Neuron (in vitro differentiated cells): ENCODE measurements at regions not wholly inside any gene's neighbourhood (a gene's known extent, or its start where the extent isn't known, plus 50 kb on each side); places are given as distances from the start of the nearest gene placed in this dataset.
"Not testable (repeated sequence)": the region's sequence is repeated elsewhere in the genome, so short reads cannot be mapped to it uniquely, and the experiment has no call there.

Experiments used
- H2AFZ ChIP-seq: one replicate; pipeline ENCODE4 v1.6.1; 2013; ENCODE audit warnings: low read depth, mild to moderate bottlenecking, inconsistent platforms, low read length, moderate library complexity
- H3K27me3 ChIP-seq: one replicate; pipeline ENCODE4 v1.6.1; 2013; ENCODE audit warnings: low read length; ENCODE audit not compliant: insufficient read depth
- H3K36me3 ChIP-seq: one replicate; pipeline ENCODE4 v1.6.1; 2013; ENCODE audit warnings: low read length; ENCODE audit not compliant: insufficient read depth
- H3K4me1 ChIP-seq: one replicate; pipeline ENCODE4 v1.6.1; 2013; ENCODE audit warnings: low read length; ENCODE audit not compliant: insufficient read depth
- H3K4me3 ChIP-seq: 2 replicates; pipeline ENCODE4 v1.5.1; 2013; ENCODE audit warnings: mild to moderate bottlenecking, low read length, moderate library complexity
- H3K9me3 ChIP-seq: one replicate; pipeline ENCODE4 v1.6.1; 2013; ENCODE audit warnings: low read length

DNA sequence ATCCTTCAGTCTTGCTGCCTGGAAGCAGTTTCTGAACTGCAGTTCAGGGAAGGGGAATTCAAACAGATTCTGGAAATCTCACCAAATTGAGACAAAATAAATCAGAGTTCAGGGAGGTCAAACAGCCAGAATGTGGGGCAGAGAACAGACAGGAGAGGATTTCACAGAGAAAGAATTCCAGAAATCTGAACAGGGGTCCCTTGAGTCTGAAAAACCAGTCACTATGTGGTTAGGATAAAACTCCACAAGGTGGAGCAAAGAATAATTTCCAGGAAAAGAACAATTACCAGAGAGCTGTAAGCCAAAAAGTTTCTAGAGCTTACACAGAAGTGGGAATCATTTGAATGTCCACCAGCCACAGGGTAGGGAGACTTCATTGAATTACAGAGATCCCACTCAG lies 84.7 kb downstream of the URB2 start:
- no peak overlapping the region for H3K4me3 ChIP-seq
- no peaks in the 10 kb centered on the region for H3K36me3 ChIP-seq
- H3K27me3 ChIP-seq = no peaks in the 10 kb centered on the region
- H3K4me1 ChIP-seq = peaks cover 5% of the 10 kb centered on the region
- H3K9me3 ChIP-seq = peaks cover 4% of the 10 kb centered on the region
- H2AFZ ChIP-seq = peak overlapping the region; percentile 36

- Histone ChIP-seq H3K9me3 (peaks cover 2% of the 10 kb centered on the region), H3K4me3 (no peak overlapping the region), H3K4me1 (peaks cover 5% of the 10 kb centered on the region), H2AFZ (no peak overlapping the region), H3K27me3 (no peaks in the 10 kb centered on the region), H3K36me3 (no peaks in the 10 kb centered on the region)
These were observed 88.3 kb downstream of the URB2 start for GRCh38 chr1:229714306-229714705.

DNA sequence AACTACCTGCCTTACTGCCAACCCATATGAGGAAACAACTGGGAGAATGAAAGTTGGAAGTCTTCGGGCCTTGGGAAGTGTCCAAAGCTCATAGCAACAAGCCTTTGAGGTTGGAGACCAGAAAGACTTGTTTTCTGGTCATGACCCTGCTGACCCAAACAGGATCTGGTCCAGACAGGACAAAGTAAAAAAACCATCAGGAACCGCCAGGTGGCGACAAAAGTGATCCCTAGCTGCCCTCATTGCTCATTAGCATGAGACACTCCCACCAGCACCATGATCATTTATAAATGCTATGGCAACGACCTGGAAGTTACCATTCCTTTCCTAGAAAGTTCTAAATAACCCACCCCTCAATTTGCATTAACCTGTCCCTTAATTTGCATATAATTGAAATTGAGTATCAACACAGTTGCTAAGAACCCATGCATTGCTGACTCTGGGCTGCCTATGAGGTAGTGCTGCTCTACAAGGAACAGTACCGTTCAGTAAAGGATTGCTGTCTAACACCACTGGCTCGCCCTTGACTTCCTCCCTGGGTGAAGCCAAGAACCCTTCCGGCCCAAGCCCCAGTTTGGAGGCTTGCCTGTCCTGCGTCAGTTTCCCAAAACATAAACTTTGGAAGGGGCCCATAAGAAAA lies 89.0 kb downstream of the URB2 start:
- Histone ChIP-seq H3K27me3 (no peaks in the 10 kb centered on the region), H3K4me1 (peaks cover 5% of the 10 kb centered on the region), H3K36me3 (no peaks in the 10 kb centered on the region), H3K9me3 (peaks cover 2% of the 10 kb centered on the region), H3K4me3 (no peak overlapping the region), H2AFZ (no peak overlapping the region)

GRCh38 chr1:229716069-229716468 lies 90.0 kb downstream of the URB2 start:
- Histone ChIP-seq H3K4me3 (no peak overlapping the region), H3K27me3 (no peaks in the 10 kb centered on the region), H3K9me3 (no peaks in the 10 kb centered on the region), H3K4me1 (no peaks in the 10 kb centered on the region), H2AFZ (no peak overlapping the region), H3K36me3 (no peaks in the 10 kb centered on the region)

DNA sequence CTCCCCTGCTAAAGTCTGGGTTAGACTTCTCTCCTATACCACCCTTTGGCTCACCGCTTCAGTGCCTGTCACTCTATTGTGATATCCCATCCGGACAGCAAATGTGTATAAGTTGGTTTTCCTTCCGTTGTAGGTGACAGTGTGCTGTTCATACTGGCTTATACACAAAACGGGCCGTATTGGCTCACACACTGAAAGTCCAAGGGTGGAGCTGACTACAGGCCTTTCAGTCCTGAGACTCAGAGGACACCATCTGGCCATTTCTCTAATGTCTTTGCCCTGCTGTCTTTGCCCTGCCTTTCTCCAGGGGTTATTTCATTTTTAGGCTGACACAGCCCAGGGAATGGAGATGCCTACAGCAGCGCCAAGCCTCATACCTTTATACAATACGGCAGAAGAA lies 90.7 kb downstream of the URB2 start:
- Histone ChIP-seq H2AFZ (no peak overlapping the region), H3K4me1 (no peaks in the 10 kb centered on the region), H3K9me3 (no peaks in the 10 kb centered on the region), H3K27me3 (no peaks in the 10 kb centered on the region), H3K36me3 (no peaks in the 10 kb centered on the region), H3K4me3 (no peak overlapping the region)

DNA sequence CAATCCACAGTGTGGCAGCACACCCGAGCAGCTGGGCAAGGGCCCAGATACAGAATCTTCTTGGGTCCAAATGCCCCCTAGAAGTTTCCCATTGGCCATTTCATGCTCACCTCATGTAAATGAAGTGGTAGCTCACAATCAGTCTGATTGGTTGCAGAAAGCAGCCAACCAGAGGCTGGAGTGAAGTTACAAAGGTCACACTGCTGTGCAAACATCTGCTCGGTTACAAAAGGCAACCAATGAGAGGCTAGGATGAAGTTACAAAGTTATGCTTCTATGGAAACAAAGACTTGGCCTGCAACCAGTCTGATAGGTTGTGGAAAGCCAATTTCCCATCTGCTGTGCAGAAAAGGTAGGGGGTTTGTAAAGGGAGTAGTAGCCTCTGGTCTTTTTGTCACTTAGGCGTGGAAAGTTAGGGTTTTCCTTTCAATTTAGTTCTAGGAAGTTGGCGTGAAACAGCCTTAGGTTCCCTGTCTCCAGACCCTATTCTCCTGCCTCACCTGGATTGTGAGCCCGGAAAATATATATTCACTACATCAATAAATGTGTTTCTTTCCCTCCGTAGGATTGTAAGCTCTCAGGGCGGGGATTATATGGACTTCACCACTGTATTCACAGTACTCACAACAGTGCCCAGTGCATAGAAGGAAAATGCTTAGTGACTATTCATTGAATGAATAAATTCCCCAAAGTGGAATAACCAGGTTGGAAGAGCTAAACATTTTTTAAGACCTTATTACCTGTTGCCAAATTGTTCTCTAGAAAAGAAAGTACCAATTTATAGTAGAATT lies 91.9 kb downstream of the URB2 start:
- no peaks in the 10 kb centered on the region for H3K4me1 ChIP-seq
- H2AFZ ChIP-seq = no peak overlapping the region
- no peaks in the 10 kb centered on the region for H3K36me3 ChIP-seq
- H3K27me3 ChIP-seq = no peaks in the 10 kb centered on the region
- H3K9me3 ChIP-seq = no peaks in the 10 kb centered on the region
- no peak overlapping the region for H3K4me3 ChIP-seq

- H3K36me3 ChIP-seq = no peaks in the 10 kb centered on the region
- H3K4me3 ChIP-seq = no peak overlapping the region
- no peaks in the 10 kb centered on the region for H3K4me1 ChIP-seq
- H2AFZ ChIP-seq = no peak overlapping the region
- H3K9me3 ChIP-seq = no peaks in the 10 kb centered on the region
- peaks cover 10% of the 10 kb centered on the region for H3K27me3 ChIP-seq
These were observed 100.0 kb downstream of the URB2 start for GRCh38 chr1:229726061-229726460.

DNA sequence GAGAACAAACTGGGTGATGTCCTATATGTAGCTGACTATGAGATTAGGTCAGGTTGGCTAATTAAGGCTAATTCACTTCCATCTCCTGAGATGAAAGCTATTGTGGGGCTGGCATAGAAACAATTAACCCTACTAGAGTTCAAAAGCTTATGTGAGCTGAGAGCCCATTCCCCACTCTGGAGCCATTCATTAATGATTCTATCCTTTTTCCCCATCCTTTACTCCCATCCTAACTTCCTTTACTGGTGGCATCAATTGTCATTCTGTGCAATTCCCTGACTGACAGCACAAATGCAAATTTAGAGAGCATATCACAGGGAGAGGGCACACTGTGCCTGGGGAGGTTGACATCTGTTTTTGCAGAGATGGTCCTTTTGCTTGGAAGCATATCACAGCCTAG lies 103.9 kb downstream of the URB2 start:
- no peak overlapping the region for H3K4me3 ChIP-seq
- no peaks in the 10 kb centered on the region for H3K36me3 ChIP-seq
- peaks cover 10% of the 10 kb centered on the region for H3K27me3 ChIP-seq
- H3K4me1 ChIP-seq = no peaks in the 10 kb centered on the region
- no peaks in the 10 kb centered on the region for H3K9me3 ChIP-seq
- H2AFZ ChIP-seq = no peak overlapping the region

- H3K36me3 ChIP-seq = no peaks in the 10 kb centered on the region
- peaks cover 10% of the 10 kb centered on the region for H3K27me3 ChIP-seq
- no peaks in the 10 kb centered on the region for H3K9me3 ChIP-seq
- no peak overlapping the region for H3K4me3 ChIP-seq
- no peaks in the 10 kb centered on the region for H3K4me1 ChIP-seq
- H2AFZ ChIP-seq = no peak overlapping the region
These were observed 104.5 kb downstream of the URB2 start for GRCh38 chr1:229730573-229730972.

DNA sequence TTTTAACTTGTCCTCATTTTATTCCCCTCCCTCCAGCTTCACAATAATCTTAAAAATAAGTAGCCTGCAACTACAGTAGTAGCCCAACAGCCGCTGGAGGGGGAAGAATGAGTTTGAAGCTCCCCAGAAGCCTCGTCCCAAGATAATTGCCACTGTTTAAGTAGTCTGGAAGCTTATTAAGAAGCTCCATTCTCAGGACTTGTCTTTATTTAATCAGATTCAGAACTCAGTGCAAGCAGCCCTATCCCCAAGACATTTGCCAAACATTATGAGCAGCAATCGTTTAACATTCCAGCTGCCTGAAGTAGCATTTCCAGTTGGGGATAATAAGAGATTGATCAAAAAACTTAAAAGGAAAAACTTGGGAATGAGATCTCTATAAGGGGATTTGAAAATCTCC lies 106.0 kb downstream of the URB2 start:
- H2AFZ ChIP-seq = no peak overlapping the region
- H3K9me3 ChIP-seq = peaks cover 2% of the 10 kb centered on the region
- no peaks in the 10 kb centered on the region for H3K27me3 ChIP-seq
- no peaks in the 10 kb centered on the region for H3K36me3 ChIP-seq
- H3K4me3 ChIP-seq = no peak overlapping the region
- no peaks in the 10 kb centered on the region for H3K4me1 ChIP-seq

DNA sequence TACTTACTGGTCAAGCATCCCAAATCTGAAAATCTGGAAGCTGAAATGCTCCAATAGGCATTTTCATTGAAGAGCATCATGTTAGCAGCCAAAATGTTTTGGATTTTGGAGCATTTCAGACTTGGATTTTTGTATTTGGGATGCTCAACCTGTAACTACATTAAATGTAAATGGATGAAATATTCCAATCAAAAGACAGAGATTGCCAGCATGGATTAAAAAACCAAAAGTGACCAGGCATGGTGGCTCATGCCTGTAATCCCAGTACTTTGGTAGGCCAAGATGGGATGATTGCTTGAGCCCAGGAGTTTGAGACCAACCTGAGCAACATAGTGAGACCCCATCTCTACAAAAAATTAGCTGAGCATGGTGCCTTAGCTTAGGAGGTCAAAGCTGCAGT lies 110.3 kb downstream of the URB2 start:
- no peaks in the 10 kb centered on the region for H3K4me1 ChIP-seq
- H3K9me3 ChIP-seq = peaks cover 2% of the 10 kb centered on the region
- no peak overlapping the region for H2AFZ ChIP-seq
- H3K4me3 ChIP-seq = no peak overlapping the region
- no peaks in the 10 kb centered on the region for H3K36me3 ChIP-seq
- no peaks in the 10 kb centered on the region for H3K27me3 ChIP-seq

DNA sequence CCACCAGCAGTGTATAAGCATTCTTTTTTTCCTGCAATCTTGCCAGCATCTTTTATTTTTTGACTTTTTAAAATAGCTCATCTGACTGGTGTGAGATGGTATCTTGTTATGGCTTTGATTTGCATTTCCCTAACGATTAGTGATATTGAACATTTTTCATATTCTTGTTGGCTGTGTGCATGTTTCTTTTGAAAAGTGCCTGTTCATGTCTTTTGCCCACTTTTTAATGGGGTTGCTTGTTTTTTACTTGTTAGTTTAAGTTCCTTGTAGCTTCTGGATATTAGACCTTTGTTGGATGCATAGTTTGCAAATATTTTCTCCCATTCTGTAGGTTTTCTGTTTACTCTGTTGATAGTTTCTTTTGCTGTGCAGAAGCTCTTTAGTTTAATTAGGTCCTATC lies 116.6 kb downstream of the URB2 start:
- H3K36me3 ChIP-seq, H3K27me3 ChIP-seq, H3K4me3 ChIP-seq, H3K9me3 ChIP-seq, H2AFZ ChIP-seq, H3K4me1 ChIP-seq: not testable (repeated sequence)

- no peak overlapping the region for H3K4me3 ChIP-seq
- H3K36me3 ChIP-seq = no peaks in the 10 kb centered on the region
- no peaks in the 10 kb centered on the region for H3K27me3 ChIP-seq
- no peak overlapping the region for H2AFZ ChIP-seq
- no peaks in the 10 kb centered on the region for H3K9me3 ChIP-seq
- no peaks in the 10 kb centered on the region for H3K4me1 ChIP-seq
These were observed 123.9 kb downstream of the URB2 start for GRCh38 chr1:229749992-229750391.

DNA sequence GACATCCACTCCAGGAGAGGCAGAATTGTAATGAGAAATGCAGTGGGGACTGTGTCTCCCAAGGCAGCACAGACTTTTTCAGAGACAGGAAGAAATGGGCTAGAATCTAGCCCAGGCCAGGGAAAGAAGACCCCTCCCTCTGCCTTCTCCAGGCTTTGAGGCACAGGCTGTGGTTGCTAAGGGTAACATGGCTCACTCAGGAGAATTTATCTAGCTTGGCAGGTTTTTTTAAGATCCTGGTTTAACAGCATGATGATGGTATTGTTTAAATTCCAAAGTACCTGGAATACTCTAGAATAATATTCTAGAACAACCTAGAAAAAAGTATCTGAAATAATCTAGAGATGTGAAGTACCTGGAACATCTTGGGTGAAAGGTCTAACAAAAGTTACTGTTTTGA lies 125.6 kb downstream of the URB2 start:
- no peaks in the 10 kb centered on the region for H3K27me3 ChIP-seq

More for the DNA sequence above, 125.6 kb downstream of the URB2 start:
- Histone ChIP-seq H3K4me1 (no peaks in the 10 kb centered on the region), H3K36me3 (no peaks in the 10 kb centered on the region), H2AFZ (no peak overlapping the region), H3K9me3 (peaks cover under 1% of the 10 kb centered on the region), H3K4me3 (no peak overlapping the region)
